Endometrium (tissue), 2 donors: ENCODE measurements at regions not wholly inside any gene's neighbourhood (a gene's known extent, or its start where the extent isn't known, plus 50 kb on each side); places are given as distances from the start of the nearest gene placed in this dataset.

ENCODE experiments used
- FAIRE-seq: peaks from 2 replicates; lab custom pipeline; 2012; peaks lifted over from hg19 to GRCh38; lab: Jason Lieb, UNC
- donor health status: control.
- donor health status: control.

GRCh38 chr11:121899520-121899919, 216.5 kb downstream of the BLID start:
- no peak for FAIRE-seq

- no peak for FAIRE-seq
Observed at GRCh38 chr11:121898903-121899302, 217.1 kb downstream of the BLID start.

- FAIRE-seq, result no peak
Observed at GRCh38 chr11:121895919-121896318, 220.1 kb downstream of the BLID start.

- no peak for FAIRE-seq
Observed at GRCh38 chr11:121894581-121894980, 221.4 kb downstream of the BLID start.

- no peak for FAIRE-seq
Observed at GRCh38 chr11:121892863-121893262, 223.2 kb downstream of the BLID start.

- FAIRE-seq, result no peak
Observed at GRCh38 chr11:121892131-121892681, 223.8 kb downstream of the BLID start.

GRCh38 chr11:121890946-121891515, 225.0 kb downstream of the BLID start:
- FAIRE-seq, result no peak

- FAIRE-seq, result no peak
Observed at GRCh38 chr11:121890377-121890776, 225.6 kb downstream of the BLID start.

GRCh38 chr11:121889931-121890330, 226.1 kb downstream of the BLID start:
- FAIRE-seq, result no peak

- no peak for FAIRE-seq
Observed at GRCh38 chr11:121889186-121889585, 226.8 kb downstream of the BLID start.

- FAIRE-seq, result no peak
Observed at GRCh38 chr11:121887976-121888557, 227.9 kb downstream of the BLID start.

- FAIRE-seq, result no peak
Observed at GRCh38 chr11:121887569-121887968, 228.4 kb downstream of the BLID start.

GRCh38 chr11:121886996-121887395, 229.0 kb downstream of the BLID start:
- FAIRE-seq, result no peak

GRCh38 chr11:121886005-121886734, 229.8 kb downstream of the BLID start:
- FAIRE-seq, result no peak

GRCh38 chr11:121884626-121885025, 231.4 kb downstream of the BLID start:
- no peak for FAIRE-seq

- FAIRE-seq, result no peak
Observed at GRCh38 chr11:121881806-121882205, 234.2 kb downstream of the BLID start.

GRCh38 chr11:121877152-121877551, 238.9 kb downstream of the BLID start:
- no peak for FAIRE-seq

- no peak for FAIRE-seq
Observed at GRCh38 chr11:121873766-121874165, 242.2 kb downstream of the BLID start.

- FAIRE-seq, result no peak
Observed at GRCh38 chr11:121872356-121872755, 243.7 kb downstream of the BLID start.

- FAIRE-seq, result no peak
Observed at GRCh38 chr11:121870206-121871045, 245.6 kb downstream of the BLID start.

- no peak for FAIRE-seq
Observed at GRCh38 chr11:121869478-121869877, 246.5 kb downstream of the BLID start.

GRCh38 chr11:121866754-121867153, 249.3 kb downstream of the BLID start:
- FAIRE-seq, result no peak
